H9 (cell line): ENCODE measurements at regions not wholly inside any gene's neighbourhood (a gene's known extent, or its start where the extent isn't known, plus 50 kb on each side); places are given as distances from the start of the nearest gene placed in this dataset.

Experiments used
- DNase-seq: peaks from one replicate; pipeline ENCODE4 v3.0.0-alpha.2; 2017
- H2AFZ ChIP-seq: one replicate; pipeline ENCODE4 v1.6.1; 2013; ENCODE audit warnings: mild to moderate bottlenecking, low read length, control low read depth, moderate library complexity
- H2AK5ac ChIP-seq: 2 replicates; pipeline ENCODE4 v1.6.1; 2013; ENCODE audit warnings: low read length, control low read depth, mixed read lengths; ENCODE audit not compliant: insufficient read length
- H2BK120ac ChIP-seq: one replicate; pipeline ENCODE4 v1.6.1; 2013; ENCODE audit warnings: low read depth, mild to moderate bottlenecking, low read length, control low read depth, inconsistent platforms; ENCODE audit not compliant: poor library complexity, severe bottlenecking
- H2BK12ac ChIP-seq: 2 replicates; pipeline ENCODE4 v1.6.1; 2013; ENCODE audit warnings: low read length, control low read depth, mixed read lengths, low read depth; ENCODE audit not compliant: insufficient read length
- H2BK15ac ChIP-seq: 2 replicates; pipeline ENCODE4 v1.6.1; 2013; ENCODE audit warnings: low read depth, low read length, control low read depth
- H2BK20ac ChIP-seq: one replicate; pipeline ENCODE4 v1.6.1; 2013; ENCODE audit warnings: low read depth, mild to moderate bottlenecking, low read length, control low read depth, inconsistent platforms; ENCODE audit not compliant: poor library complexity, severe bottlenecking
- H2BK5ac ChIP-seq: 2 replicates; pipeline ENCODE4 v1.6.1; 2013; ENCODE audit warnings: low read length, control low read depth, mixed read lengths; ENCODE audit not compliant: insufficient read length
- H3K14ac ChIP-seq: 2 replicates; pipeline ENCODE4 v1.6.1; 2013; ENCODE audit warnings: low read length, control low read depth; ENCODE audit not compliant: insufficient read depth
- H3K18ac ChIP-seq: 2 replicates; pipeline ENCODE4 v1.6.1; 2013; ENCODE audit warnings: low read depth, mild to moderate bottlenecking, mixed read lengths, low read length, control low read depth; ENCODE audit not compliant: insufficient read length
- H3K23ac ChIP-seq: 2 replicates; pipeline ENCODE4 v1.6.1; 2013; ENCODE audit warnings: low read length, control low read depth, mixed read lengths, low read depth; ENCODE audit not compliant: insufficient read length
- H3K23me2 ChIP-seq: 2 replicates; pipeline ENCODE4 v1.6.1; 2013; ENCODE audit warnings: low read depth, mild to moderate bottlenecking, mixed read lengths, low read length, control low read depth; ENCODE audit not compliant: insufficient read length, poor library complexity, severe bottlenecking
- H3K27ac ChIP-seq: 2 replicates; pipeline ENCODE4 v1.5.1; 2013; ENCODE audit warnings: low read length, control low read depth, mixed read lengths, low read depth; ENCODE audit not compliant: insufficient read length
- H3K27me3 ChIP-seq: 2 replicates; pipeline ENCODE4 v1.6.1; 2013; ENCODE audit warnings: low read length, control low read depth, inconsistent platforms; ENCODE audit not compliant: insufficient read depth
- H3K4ac ChIP-seq: 2 replicates; pipeline ENCODE4 v1.6.1; 2013; ENCODE audit warnings: low read depth, mild to moderate bottlenecking, control low read depth, inconsistent platforms, low read length, moderate library complexity
- H3K4me1 ChIP-seq: 2 replicates; pipeline ENCODE4 v1.6.1; 2013; ENCODE audit warnings: low read length, control low read depth, inconsistent platforms; ENCODE audit not compliant: insufficient read depth
- H3K4me2 ChIP-seq: 2 replicates; pipeline ENCODE4 v1.6.1; 2013; ENCODE audit warnings: low read length, control low read depth, mixed read lengths; ENCODE audit not compliant: insufficient read length, insufficient read depth
- H3K56ac ChIP-seq: 2 replicates; pipeline ENCODE4 v1.6.1; 2013; ENCODE audit warnings: low read depth, mild to moderate bottlenecking, mixed read lengths, low read length, control low read depth; ENCODE audit not compliant: insufficient read length
- H3K79me1 ChIP-seq: 2 replicates; pipeline ENCODE4 v1.6.1; 2013; ENCODE audit warnings: low read depth, mild to moderate bottlenecking, moderate library complexity, low read length, control low read depth, inconsistent platforms; ENCODE audit not compliant: insufficient read depth, poor library complexity, severe bottlenecking
- H3K79me2 ChIP-seq: 2 replicates; pipeline ENCODE4 v1.6.1; 2013; ENCODE audit warnings: low read length, control low read depth, inconsistent platforms; ENCODE audit not compliant: insufficient read depth
- H3K9ac ChIP-seq: 2 replicates; pipeline ENCODE4 v1.6.1; 2013; ENCODE audit warnings: low read length, control low read depth, mixed read lengths; ENCODE audit not compliant: insufficient read length; ENCODE audit errors: extremely low read depth
- H3K9me3 ChIP-seq: one replicate; pipeline ENCODE4 v1.6.1; 2013; ENCODE audit warnings: low read depth, low read length, inconsistent platforms; ENCODE audit not compliant: control insufficient read depth
- H3T11ph ChIP-seq: one replicate; pipeline ENCODE4 v1.6.1; 2013; ENCODE audit warnings: mild to moderate bottlenecking, low read length, control low read depth, inconsistent platforms
- H4K20me1 ChIP-seq: one replicate; pipeline ENCODE4 v1.6.1; 2013; ENCODE audit not compliant: control insufficient read depth, insufficient read length, insufficient read depth
- H4K5ac ChIP-seq: 2 replicates; pipeline ENCODE4 v1.6.1; 2013; ENCODE audit warnings: low read depth, mild to moderate bottlenecking, mixed read lengths, low read length, control low read depth; ENCODE audit not compliant: insufficient read length
- H4K8ac ChIP-seq: replicated peaks from 2 replicates; pipeline ENCODE4 v1.6.1; 2013; ENCODE audit warnings: low read length, control low read depth, mixed read lengths, low read depth; ENCODE audit not compliant: insufficient read length
- H4K91ac ChIP-seq: 2 replicates; pipeline ENCODE4 v1.6.1; 2013; ENCODE audit warnings: low read depth, mild to moderate bottlenecking, moderate library complexity, mixed read lengths, low read length, control low read depth; ENCODE audit not compliant: insufficient read length
- H3K27ac Mint-ChIP-seq, 3 experiments: 2 replicates in 2 of 3; 3 replicates in 1 of 3; pipeline ENCODE4 v1.8.0; 2020 to 2021; ENCODE audit warnings: mixed read lengths in 3 of 3, mild to moderate bottlenecking in 1 of 3, moderate library complexity in 1 of 3
- H3K27me3 Mint-ChIP-seq: 2 replicates; pipeline ENCODE4 v1.8.0; 2021; ENCODE audit warnings: low read depth, mild to moderate bottlenecking, moderate library complexity, mixed read lengths
- H3K36me3 Mint-ChIP-seq, 3 experiments: 2 replicates in 2 of 3; 3 replicates in 1 of 3; pipeline ENCODE4 v1.8.0; 2020 to 2021; ENCODE audit warnings: low read depth in 3 of 3, mixed read lengths in 3 of 3; ENCODE audit not compliant: insufficient read depth in 1 of 3
- H3K4me1 Mint-ChIP-seq, 2 experiments: 2 replicates each; pipeline ENCODE4 v1.8.0; 2020; ENCODE audit warnings: mixed read lengths in 2 of 2
- H3K4me3 Mint-ChIP-seq, 2 experiments: 2 replicates in 1 of 2; 3 replicates in 1 of 2; pipeline ENCODE4 v1.8.0; 2020 to 2021; ENCODE audit warnings: mild to moderate bottlenecking in 2 of 2, mixed read lengths in 2 of 2, moderate library complexity in 1 of 2
- H3K9me3 Mint-ChIP-seq, 2 experiments: 2 replicates in 1 of 2; 3 replicates in 1 of 2; pipeline ENCODE4 v1.8.0; 2020; ENCODE audit warnings: mild to moderate bottlenecking in 2 of 2, mixed read lengths in 2 of 2, moderate library complexity in 1 of 2
- TF ChIP-seq, protein P1 (sequence below): fragments of 200-600 bp; sonication (generic); conservative IDR thresholded peaks from 3 replicates; pipeline ENCODE4 v1.8.0; 2021; ENCODE audit warnings: antibody characterized with exemption, mild to moderate bottlenecking

DNA sequence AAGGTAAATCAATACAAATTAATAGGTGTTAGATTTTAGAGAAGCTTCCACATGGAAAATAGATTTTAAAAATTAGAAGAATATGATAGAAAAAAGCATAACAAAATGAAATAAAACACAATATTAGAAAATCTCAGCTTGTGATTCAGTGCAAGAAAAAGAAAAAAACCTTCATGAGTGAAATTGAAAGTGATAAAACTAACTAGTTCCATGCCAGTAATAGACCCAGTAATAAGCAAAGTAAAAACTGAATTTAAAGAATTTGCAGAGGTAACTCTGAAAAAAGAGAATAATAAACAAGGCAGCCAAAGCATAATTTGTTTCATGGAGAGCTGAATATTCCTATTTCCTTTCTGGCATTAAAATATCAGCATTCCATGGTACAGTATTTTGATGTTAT lies 174.3 kb upstream of the TENM3 start:
- Histone ChIP-seq H3K27me3 (no peaks in the 10 kb centered on the region), H3K56ac (no peak overlapping the region), H2AK5ac (no peak overlapping the region), H4K5ac (no peak overlapping the region), H2BK120ac (no peak overlapping the region), H3K4ac (no peak overlapping the region), H2BK12ac (no peak overlapping the region), H3K9ac (no peak overlapping the region), H2BK5ac (no peak overlapping the region), H3K18ac (no peak overlapping the region), H2BK20ac (no peak overlapping the region), H4K91ac (no peak overlapping the region), H3K14ac (no peak overlapping the region), H3T11ph (no peak overlapping the region), H3K9me3 (peaks cover 20% of the 10 kb centered on the region), H4K20me1 (no peaks in the 10 kb centered on the region), H3K23me2 (no peaks in the 10 kb centered on the region), H3K79me2 (no peaks in the 10 kb centered on the region), H3K4me2 (no peak overlapping the region), H3K79me1 (no peaks in the 10 kb centered on the region), H3K4me1 (peaks cover 4% of the 10 kb centered on the region; the same call in 1 of the 2 replicates), H4K8ac (no peak overlapping the region), H2BK15ac (no peak overlapping the region), H2AFZ (no peak overlapping the region), H3K23ac (no peak overlapping the region), H3K27ac (no peak overlapping the region)
- H3K4me3 Mint-ChIP-seq, result no peak overlapping the region
- TF ChIP-seq, protein P1, sequence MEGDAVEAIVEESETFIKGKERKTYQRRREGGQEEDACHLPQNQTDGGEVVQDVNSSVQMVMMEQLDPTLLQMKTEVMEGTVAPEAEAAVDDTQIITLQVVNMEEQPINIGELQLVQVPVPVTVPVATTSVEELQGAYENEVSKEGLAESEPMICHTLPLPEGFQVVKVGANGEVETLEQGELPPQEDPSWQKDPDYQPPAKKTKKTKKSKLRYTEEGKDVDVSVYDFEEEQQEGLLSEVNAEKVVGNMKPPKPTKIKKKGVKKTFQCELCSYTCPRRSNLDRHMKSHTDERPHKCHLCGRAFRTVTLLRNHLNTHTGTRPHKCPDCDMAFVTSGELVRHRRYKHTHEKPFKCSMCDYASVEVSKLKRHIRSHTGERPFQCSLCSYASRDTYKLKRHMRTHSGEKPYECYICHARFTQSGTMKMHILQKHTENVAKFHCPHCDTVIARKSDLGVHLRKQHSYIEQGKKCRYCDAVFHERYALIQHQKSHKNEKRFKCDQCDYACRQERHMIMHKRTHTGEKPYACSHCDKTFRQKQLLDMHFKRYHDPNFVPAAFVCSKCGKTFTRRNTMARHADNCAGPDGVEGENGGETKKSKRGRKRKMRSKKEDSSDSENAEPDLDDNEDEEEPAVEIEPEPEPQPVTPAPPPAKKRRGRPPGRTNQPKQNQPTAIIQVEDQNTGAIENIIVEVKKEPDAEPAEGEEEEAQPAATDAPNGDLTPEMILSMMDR, result no peak
- H3K9me3 Mint-ChIP-seq, result peaks cover 8 to 14% of the 10 kb centered on the region in 2 experiments; a peak in 4 of 5 replicates
- no peaks in the 10 kb centered on the region for H3K27me3 Mint-ChIP-seq
- H3K36me3 Mint-ChIP-seq, result peaks cover 6 to 18% (median 13%) of the 10 kb centered on the region in 3 experiments
- no peak for DNase-seq
- peaks cover 20 to 27% of the 10 kb centered on the region in 2 experiments for H3K4me1 Mint-ChIP-seq
- H3K27ac Mint-ChIP-seq, result no peak overlapping the region
